ENCODE measurements at regions not wholly inside any gene's neighbourhood (a gene's known extent, or its start where the extent isn't known, plus 50 kb on each side); places are given as distances from the start of the nearest gene placed in this dataset.

GRCh38 chr9:4370501-4370900 lies 70.6 kb upstream of the GLIS3 start:
- no peaks in the 10 kb centered on the region for H3K9me3 Mint-ChIP-seq
- peaks cover 3% of the 10 kb centered on the region for H3K4me1 Mint-ChIP-seq
- H3K4me3 Mint-ChIP-seq: no peak overlapping the region
- ATAC-seq (ENCODE audit: low read depth) (no peak), DNase-seq (ENCODE audit: low spot score in 2 of 2) (no peak)
- peaks cover 9% of the 10 kb centered on the region for H3K27me3 Mint-ChIP-seq
- no peaks in the 10 kb centered on the region for H3K36me3 Mint-ChIP-seq
- no peak overlapping the region for H3K27ac Mint-ChIP-seq

GRCh38 chr9:4366591-4367330 lies 66.9 kb upstream of the GLIS3 start:
- H3K27me3 Mint-ChIP-seq: peaks cover 9% of the 10 kb centered on the region
- ATAC-seq (ENCODE audit: low read depth): no peak
- H3K36me3 Mint-ChIP-seq: no peaks in the 10 kb centered on the region
- H3K27ac Mint-ChIP-seq: no peak overlapping the region
- peaks cover 3% of the 10 kb centered on the region for H3K4me1 Mint-ChIP-seq
- peak in 1 of 2 donors; percentile 3 for DNase-seq (ENCODE audit: low spot score in 2 of 2)
- no peak overlapping the region for H3K4me3 Mint-ChIP-seq
- H3K9me3 Mint-ChIP-seq: no peaks in the 10 kb centered on the region

- ATAC-seq (ENCODE audit: low read depth): no peak
- H3K27ac Mint-ChIP-seq: no peak overlapping the region
Measured at GRCh38 chr9:4365055-4365454, 65.2 kb upstream of the GLIS3 start.

GRCh38 chr9:4362281-4362680 lies 62.4 kb upstream of the GLIS3 start:
- H3K27me3 Mint-ChIP-seq: peaks cover 9% of the 10 kb centered on the region
- DNase-seq (ENCODE audit: low spot score in 2 of 2) (no peak), ATAC-seq (ENCODE audit: low read depth) (no peak)
- H3K4me3 Mint-ChIP-seq: no peak overlapping the region
- H3K36me3 Mint-ChIP-seq: no peaks in the 10 kb centered on the region
- no peaks in the 10 kb centered on the region for H3K9me3 Mint-ChIP-seq
- H3K27ac Mint-ChIP-seq: no peak overlapping the region
- peaks cover 2% of the 10 kb centered on the region for H3K4me1 Mint-ChIP-seq

More at GRCh38 chr9:4365055-4365454, 65.2 kb upstream of the GLIS3 start:
- DNase-seq (ENCODE audit: low spot score in 2 of 2): no peak
- Mint-ChIP-seq H3K4me1 (peaks cover 3% of the 10 kb centered on the region), H3K27me3 (peaks cover 9% of the 10 kb centered on the region), H3K4me3 (no peak overlapping the region), H3K9me3 (no peaks in the 10 kb centered on the region), H3K36me3 (no peaks in the 10 kb centered on the region)

GRCh38 chr9:4359016-4359415 lies 59.1 kb upstream of the GLIS3 start:
- no peak overlapping the region for H3K27ac Mint-ChIP-seq
- H3K27me3 Mint-ChIP-seq: peaks cover 9% of the 10 kb centered on the region
- H3K4me1 Mint-ChIP-seq: no peaks in the 10 kb centered on the region
- DNase-seq (ENCODE audit: low spot score in 2 of 2) (no peak), ATAC-seq (ENCODE audit: low read depth) (no peak)
- H3K9me3 Mint-ChIP-seq: no peaks in the 10 kb centered on the region
- no peak overlapping the region for H3K4me3 Mint-ChIP-seq
- H3K36me3 Mint-ChIP-seq: no peaks in the 10 kb centered on the region

GRCh38 chr9:4357929-4358328 lies 58.1 kb upstream of the GLIS3 start:
- no peak for ATAC-seq (ENCODE audit: low read depth)
- H3K9me3 Mint-ChIP-seq: no peaks in the 10 kb centered on the region
- no peaks in the 10 kb centered on the region for H3K36me3 Mint-ChIP-seq
- no peak for DNase-seq (ENCODE audit: low spot score in 2 of 2)
- H3K4me3 Mint-ChIP-seq: no peak overlapping the region
- H3K27me3 Mint-ChIP-seq: peaks cover 9% of the 10 kb centered on the region
- H3K4me1 Mint-ChIP-seq: no peaks in the 10 kb centered on the region
- H3K27ac Mint-ChIP-seq: no peak overlapping the region

GRCh38 chr9:4356306-4356705 lies 56.4 kb upstream of the GLIS3 start:
- H3K27me3 Mint-ChIP-seq: peaks cover 7% of the 10 kb centered on the region
- ATAC-seq (ENCODE audit: low read depth) (no peak), DNase-seq (ENCODE audit: low spot score in 2 of 2) (no peak)
- no peak overlapping the region for H3K27ac Mint-ChIP-seq
- no peaks in the 10 kb centered on the region for H3K36me3 Mint-ChIP-seq
- H3K9me3 Mint-ChIP-seq: no peaks in the 10 kb centered on the region
- no peaks in the 10 kb centered on the region for H3K4me1 Mint-ChIP-seq
- H3K4me3 Mint-ChIP-seq: no peak overlapping the region

- Mint-ChIP-seq H3K4me1 (no peaks in the 10 kb centered on the region), H3K27ac (no peak overlapping the region), H3K4me3 (no peak overlapping the region), H3K36me3 (no peaks in the 10 kb centered on the region), H3K27me3 (peaks cover 6% of the 10 kb centered on the region), H3K9me3 (no peaks in the 10 kb centered on the region)
- ATAC-seq (ENCODE audit: low read depth) (no peak), DNase-seq (ENCODE audit: low spot score in 2 of 2) (no peak)
Measured at GRCh38 chr9:4353236-4353635, 53.4 kb upstream of the GLIS3 start.

- Mint-ChIP-seq H3K27me3 (peaks cover 8% of the 10 kb centered on the region), H3K9me3 (no peaks in the 10 kb centered on the region), H3K4me3 (no peak overlapping the region), H3K36me3 (no peaks in the 10 kb centered on the region), H3K27ac (no peak overlapping the region), H3K4me1 (no peaks in the 10 kb centered on the region)
- ATAC-seq (ENCODE audit: low read depth): no peak
- DNase-seq (ENCODE audit: low spot score in 2 of 2): no peak
Measured at GRCh38 chr9:4349816-4350418, 50.0 kb upstream of the GLIS3 start.

Measured in memory B cell (primary cell).